HEK293 (cell line): ENCODE measurements at regions not wholly inside any gene's neighbourhood (a gene's known extent, or its start where the extent isn't known, plus 50 kb on each side); places are given as distances from the start of the nearest gene placed in this dataset.

Source experiments
- CTCF ChIA-PET: fragments of 350-600 bp; formaldehyde crosslinking; extraction: SDS; loops from one replicate; lab custom pipeline; 2021; ENCODE audit warnings: antibody characterized with exemption; lab: Yijun Ruan, JAX
- POLR2A ChIA-PET: fragments of 300-600 bp; formaldehyde crosslinking; extraction: SDS; loops from one replicate; lab custom pipeline; 2020; ENCODE audit warnings: antibody characterized with exemption, inconsistent platforms; lab: Yijun Ruan, JAX
- H3K27ac ChIP-seq: fragments of 200-500 bp; sonication (Bioruptor generic); 2 replicates; pipeline ENCODE4 v1.5.1; 2014; ENCODE audit warnings: low read depth, low read length, control low read depth, inconsistent platforms; ENCODE audit errors: extremely low read depth
- H3K36me3 ChIP-seq, 2 experiments: fragments of 200-500 bp in 1 of 2; sonication (Bioruptor generic) in 1 of 2; 1 replicate in 1 of 2; 2 replicates in 1 of 2; pipeline ENCODE4 v1.5.1; 2014 to 2017; ENCODE audit warnings: inconsistent platforms in 2 of 2, low read length in 2 of 2; ENCODE audit not compliant: control insufficient read depth in 2 of 2, insufficient read depth in 1 of 2
- H3K4me1 ChIP-seq: fragments of 200-500 bp; sonication (Bioruptor generic); 2 replicates; pipeline ENCODE4 v1.5.1; 2014; ENCODE audit warnings: mild to moderate bottlenecking, low read length, inconsistent platforms; ENCODE audit not compliant: control insufficient read depth, insufficient read depth
- H3K4me3 ChIP-seq: 2 replicates; pipeline ENCODE4 v1.5.1; 2011; ENCODE audit warnings: low read depth, mild to moderate bottlenecking, control low read depth, low read length, moderate library complexity
- H3K9me3 ChIP-seq: fragments of 200-500 bp; sonication (Bioruptor generic); 2 replicates; pipeline ENCODE4 v1.5.1; 2014; ENCODE audit warnings: low read depth, low read length, inconsistent platforms; ENCODE audit not compliant: control insufficient read depth, insufficient read depth
- FEZF1 ChIP-seq: fragments of 450-650 bp; formaldehyde crosslinking; IDR thresholded peaks from 2 replicates; pipeline ENCODE4 v1.5.1; 2016; ENCODE audit warnings: missing biosample characterization, missing genetic modification characterization
- GLIS1 ChIP-seq: fragments of 450-650 bp; formaldehyde crosslinking; IDR thresholded peaks from 2 replicates; pipeline ENCODE4 v1.5.1; 2016; ENCODE audit warnings: missing biosample characterization, missing genetic modification characterization
- SALL2 ChIP-seq: fragments of 450-650 bp; formaldehyde crosslinking; IDR thresholded peaks from 2 replicates; pipeline ENCODE4 v1.5.0; 2017; ENCODE audit warnings: missing biosample characterization, mild to moderate bottlenecking, missing genetic modification characterization, borderline replicate concordance
- WT1 ChIP-seq: fragments of 450-650 bp; formaldehyde crosslinking; IDR thresholded peaks from 2 replicates; pipeline ENCODE4 v1.5.1; 2016; ENCODE audit warnings: missing biosample characterization, missing genetic modification characterization
- ZFP69B ChIP-seq: fragments of 450-650 bp; formaldehyde crosslinking; IDR thresholded peaks from 2 replicates; pipeline ENCODE4 v1.5.1; 2016; ENCODE audit warnings: missing biosample characterization, missing genetic modification characterization
- ZNF23 ChIP-seq: fragments of 450-650 bp; formaldehyde crosslinking; IDR thresholded peaks from 2 replicates; pipeline ENCODE4 v1.5.1; 2016; ENCODE audit warnings: missing biosample characterization, missing genetic modification characterization, borderline replicate concordance
- ZNF239 ChIP-seq: fragments of 450-650 bp; formaldehyde crosslinking; IDR thresholded peaks from 2 replicates; pipeline ENCODE4 v1.5.1; 2016; ENCODE audit warnings: missing biosample characterization, missing genetic modification characterization
- ZNF549 ChIP-seq: fragments of 450-650 bp; IDR thresholded peaks from 2 replicates; pipeline ENCODE4 v1.5.1; 2018; ENCODE audit warnings: missing biosample characterization, missing genetic modification characterization, mild to moderate bottlenecking, inconsistent platforms, moderate library complexity
- ZNF600 ChIP-seq: fragments of 450-650 bp; formaldehyde crosslinking; IDR thresholded peaks from 2 replicates; pipeline ENCODE4 v1.5.1; 2016; ENCODE audit warnings: missing biosample characterization, missing genetic modification characterization
- ZNF660 ChIP-seq: fragments of 450-650 bp; IDR thresholded peaks from 2 replicates; pipeline ENCODE4 v1.5.1; 2018; ENCODE audit warnings: missing biosample characterization, mild to moderate bottlenecking, missing genetic modification characterization
- ZNF747 ChIP-seq: fragments of 450-650 bp; formaldehyde crosslinking; IDR thresholded peaks from 2 replicates; pipeline ENCODE4 v1.5.1; 2016; ENCODE audit warnings: missing biosample characterization, missing genetic modification characterization
- ZSCAN23 ChIP-seq: fragments of 450-650 bp; formaldehyde crosslinking; IDR thresholded peaks from 2 replicates; pipeline ENCODE4 v1.5.1; 2016; ENCODE audit warnings: missing biosample characterization, missing genetic modification characterization
- ZSCAN30 ChIP-seq: fragments of 450-650 bp; IDR thresholded peaks from 2 replicates; pipeline ENCODE4 v1.5.1; 2018; ENCODE audit warnings: missing biosample characterization, mild to moderate bottlenecking, missing genetic modification characterization, moderate library complexity
- TF ChIP-seq, protein P1 (sequence below): fragments of 450-650 bp; formaldehyde crosslinking; IDR thresholded peaks from 2 replicates; pipeline ENCODE4 v1.5.1; 2016; ENCODE audit warnings: missing biosample characterization, missing genetic modification characterization, borderline replicate concordance
- TF ChIP-seq, protein P2 (sequence below): fragments of 450-650 bp; formaldehyde crosslinking; IDR thresholded peaks from 2 replicates; pipeline ENCODE4 v1.5.1; 2016; ENCODE audit warnings: missing biosample characterization, missing genetic modification characterization
- TF ChIP-seq, protein P3 (sequence below): fragments of 450-650 bp; formaldehyde crosslinking; IDR thresholded peaks from 2 replicates; pipeline ENCODE4 v1.5.1; 2016; ENCODE audit warnings: missing biosample characterization, missing genetic modification characterization
- TF ChIP-seq, protein P4 (sequence below): fragments of 450-650 bp; formaldehyde crosslinking; IDR thresholded peaks from 2 replicates; pipeline ENCODE4 v1.5.1; 2016; ENCODE audit warnings: missing biosample characterization, missing genetic modification characterization

DNA sequence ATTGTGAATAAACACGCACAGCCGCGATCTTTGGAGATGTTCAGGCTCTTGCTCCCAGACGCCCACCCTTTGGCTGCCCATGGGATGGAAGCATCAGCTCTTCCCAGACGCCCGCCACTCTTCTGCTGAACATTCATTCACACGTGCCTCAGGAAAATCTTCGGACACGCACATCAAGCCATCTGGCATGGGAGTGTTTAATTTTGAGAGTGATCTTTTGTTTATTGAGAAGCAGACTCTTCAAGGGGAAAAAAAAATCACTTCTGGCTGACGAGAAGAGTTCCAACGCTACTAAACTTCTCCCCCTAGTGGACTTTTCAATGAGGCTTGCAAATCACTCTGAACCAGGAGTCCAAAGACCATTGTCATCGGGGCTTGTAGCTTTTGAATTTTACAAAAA lies 62.0 kb upstream of the NUDT7 start (continued):
- TF ChIP-seq, protein P1, sequence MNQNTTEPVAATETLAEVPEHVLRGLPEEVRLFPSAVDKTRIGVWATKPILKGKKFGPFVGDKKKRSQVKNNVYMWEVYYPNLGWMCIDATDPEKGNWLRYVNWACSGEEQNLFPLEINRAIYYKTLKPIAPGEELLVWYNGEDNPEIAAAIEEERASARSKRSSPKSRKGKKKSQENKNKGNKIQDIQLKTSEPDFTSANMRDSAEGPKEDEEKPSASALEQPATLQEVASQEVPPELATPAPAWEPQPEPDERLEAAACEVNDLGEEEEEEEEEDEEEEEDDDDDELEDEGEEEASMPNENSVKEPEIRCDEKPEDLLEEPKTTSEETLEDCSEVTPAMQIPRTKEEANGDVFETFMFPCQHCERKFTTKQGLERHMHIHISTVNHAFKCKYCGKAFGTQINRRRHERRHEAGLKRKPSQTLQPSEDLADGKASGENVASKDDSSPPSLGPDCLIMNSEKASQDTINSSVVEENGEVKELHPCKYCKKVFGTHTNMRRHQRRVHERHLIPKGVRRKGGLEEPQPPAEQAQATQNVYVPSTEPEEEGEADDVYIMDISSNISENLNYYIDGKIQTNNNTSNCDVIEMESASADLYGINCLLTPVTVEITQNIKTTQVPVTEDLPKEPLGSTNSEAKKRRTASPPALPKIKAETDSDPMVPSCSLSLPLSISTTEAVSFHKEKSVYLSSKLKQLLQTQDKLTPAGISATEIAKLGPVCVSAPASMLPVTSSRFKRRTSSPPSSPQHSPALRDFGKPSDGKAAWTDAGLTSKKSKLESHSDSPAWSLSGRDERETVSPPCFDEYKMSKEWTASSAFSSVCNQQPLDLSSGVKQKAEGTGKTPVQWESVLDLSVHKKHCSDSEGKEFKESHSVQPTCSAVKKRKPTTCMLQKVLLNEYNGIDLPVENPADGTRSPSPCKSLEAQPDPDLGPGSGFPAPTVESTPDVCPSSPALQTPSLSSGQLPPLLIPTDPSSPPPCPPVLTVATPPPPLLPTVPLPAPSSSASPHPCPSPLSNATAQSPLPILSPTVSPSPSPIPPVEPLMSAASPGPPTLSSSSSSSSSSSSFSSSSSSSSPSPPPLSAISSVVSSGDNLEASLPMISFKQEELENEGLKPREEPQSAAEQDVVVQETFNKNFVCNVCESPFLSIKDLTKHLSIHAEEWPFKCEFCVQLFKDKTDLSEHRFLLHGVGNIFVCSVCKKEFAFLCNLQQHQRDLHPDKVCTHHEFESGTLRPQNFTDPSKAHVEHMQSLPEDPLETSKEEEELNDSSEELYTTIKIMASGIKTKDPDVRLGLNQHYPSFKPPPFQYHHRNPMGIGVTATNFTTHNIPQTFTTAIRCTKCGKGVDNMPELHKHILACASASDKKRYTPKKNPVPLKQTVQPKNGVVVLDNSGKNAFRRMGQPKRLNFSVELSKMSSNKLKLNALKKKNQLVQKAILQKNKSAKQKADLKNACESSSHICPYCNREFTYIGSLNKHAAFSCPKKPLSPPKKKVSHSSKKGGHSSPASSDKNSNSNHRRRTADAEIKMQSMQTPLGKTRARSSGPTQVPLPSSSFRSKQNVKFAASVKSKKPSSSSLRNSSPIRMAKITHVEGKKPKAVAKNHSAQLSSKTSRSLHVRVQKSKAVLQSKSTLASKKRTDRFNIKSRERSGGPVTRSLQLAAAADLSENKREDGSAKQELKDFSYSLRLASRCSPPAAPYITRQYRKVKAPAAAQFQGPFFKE (tag by site-specific recombination), result no peak
- TF ChIP-seq SALL2 (no peak), ZNF660 (tag by site-specific recombination) (0 out of 2 replicates have a peak, but pooled peaks have one; percentile 38), ZNF549 (tag by site-specific recombination) (no peak), ZNF239 (no peak), ZFP69B (tag by site-specific recombination) (no peak), ZNF600 (tag by site-specific recombination) (no peak), GLIS1 (no peak), ZNF23 (tag by site-specific recombination) (no peak), ZSCAN30 (tag by site-specific recombination) (no peak), ZNF747 (tag by site-specific recombination) (no peak), ZSCAN23 (tag by site-specific recombination) (no peak)
- TF ChIP-seq, protein P2, sequence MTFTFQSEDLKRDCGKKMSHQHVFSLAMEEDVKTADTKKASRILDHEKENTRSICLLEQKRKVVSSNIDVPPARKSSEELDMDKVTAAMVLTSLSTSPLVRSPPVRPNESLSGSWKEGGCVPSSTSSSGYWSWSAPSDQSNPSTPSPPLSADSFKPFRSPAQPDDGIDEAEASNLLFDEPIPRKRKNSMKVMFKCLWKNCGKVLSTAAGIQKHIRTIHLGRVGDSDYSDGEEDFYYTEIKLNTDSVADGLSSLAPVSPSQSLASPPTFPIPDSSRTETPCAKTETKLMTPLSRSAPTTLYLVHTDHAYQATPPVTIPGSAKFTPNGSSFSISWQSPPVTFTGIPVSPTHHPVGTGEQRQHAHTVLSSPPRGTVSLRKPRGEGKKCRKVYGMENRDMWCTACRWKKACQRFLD, result no peak
- TF ChIP-seq, protein P3, sequence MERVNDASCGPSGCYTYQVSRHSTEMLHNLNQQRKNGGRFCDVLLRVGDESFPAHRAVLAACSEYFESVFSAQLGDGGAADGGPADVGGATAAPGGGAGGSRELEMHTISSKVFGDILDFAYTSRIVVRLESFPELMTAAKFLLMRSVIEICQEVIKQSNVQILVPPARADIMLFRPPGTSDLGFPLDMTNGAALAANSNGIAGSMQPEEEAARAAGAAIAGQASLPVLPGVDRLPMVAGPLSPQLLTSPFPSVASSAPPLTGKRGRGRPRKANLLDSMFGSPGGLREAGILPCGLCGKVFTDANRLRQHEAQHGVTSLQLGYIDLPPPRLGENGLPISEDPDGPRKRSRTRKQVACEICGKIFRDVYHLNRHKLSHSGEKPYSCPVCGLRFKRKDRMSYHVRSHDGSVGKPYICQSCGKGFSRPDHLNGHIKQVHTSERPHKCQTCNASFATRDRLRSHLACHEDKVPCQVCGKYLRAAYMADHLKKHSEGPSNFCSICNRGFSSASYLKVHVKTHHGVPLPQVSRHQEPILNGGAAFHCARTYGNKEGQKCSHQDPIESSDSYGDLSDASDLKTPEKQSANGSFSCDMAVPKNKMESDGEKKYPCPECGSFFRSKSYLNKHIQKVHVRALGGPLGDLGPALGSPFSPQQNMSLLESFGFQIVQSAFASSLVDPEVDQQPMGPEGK (tag by site-specific recombination), result no peak
- TF ChIP-seq, protein P4, sequence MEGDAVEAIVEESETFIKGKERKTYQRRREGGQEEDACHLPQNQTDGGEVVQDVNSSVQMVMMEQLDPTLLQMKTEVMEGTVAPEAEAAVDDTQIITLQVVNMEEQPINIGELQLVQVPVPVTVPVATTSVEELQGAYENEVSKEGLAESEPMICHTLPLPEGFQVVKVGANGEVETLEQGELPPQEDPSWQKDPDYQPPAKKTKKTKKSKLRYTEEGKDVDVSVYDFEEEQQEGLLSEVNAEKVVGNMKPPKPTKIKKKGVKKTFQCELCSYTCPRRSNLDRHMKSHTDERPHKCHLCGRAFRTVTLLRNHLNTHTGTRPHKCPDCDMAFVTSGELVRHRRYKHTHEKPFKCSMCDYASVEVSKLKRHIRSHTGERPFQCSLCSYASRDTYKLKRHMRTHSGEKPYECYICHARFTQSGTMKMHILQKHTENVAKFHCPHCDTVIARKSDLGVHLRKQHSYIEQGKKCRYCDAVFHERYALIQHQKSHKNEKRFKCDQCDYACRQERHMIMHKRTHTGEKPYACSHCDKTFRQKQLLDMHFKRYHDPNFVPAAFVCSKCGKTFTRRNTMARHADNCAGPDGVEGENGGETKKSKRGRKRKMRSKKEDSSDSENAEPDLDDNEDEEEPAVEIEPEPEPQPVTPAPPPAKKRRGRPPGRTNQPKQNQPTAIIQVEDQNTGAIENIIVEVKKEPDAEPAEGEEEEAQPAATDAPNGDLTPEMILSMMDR (tag by site-specific recombination), result peak; percentile 45; the same call in 1 of the 2 replicates

DNA sequence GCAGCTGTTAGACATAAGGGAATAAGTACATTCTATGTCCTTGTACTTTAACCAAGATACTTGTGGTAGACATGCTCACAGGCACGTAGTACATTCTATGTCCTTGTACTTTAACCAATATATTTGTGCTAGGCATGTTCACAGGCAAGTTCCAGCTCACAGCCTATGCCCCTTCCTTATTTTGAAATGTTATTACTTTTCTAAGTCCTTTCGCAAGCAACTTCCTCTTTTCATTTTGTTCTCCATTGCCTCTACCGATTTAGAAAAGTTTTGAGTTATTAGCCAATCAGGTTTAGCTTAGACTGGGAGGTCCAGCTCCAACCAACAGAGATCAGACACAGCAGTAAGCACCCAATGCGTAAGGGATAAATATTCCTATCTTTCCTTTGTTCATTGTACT lies 60.1 kb upstream of the NUDT7 start:
- TF ChIP-seq WT1 (tag by site-specific recombination) (no peak), FEZF1 (no peak)
- Histone ChIP-seq H3K36me3 (no peaks in the 10 kb centered on the region), H3K4me3 (no peak overlapping the region), H3K4me1 (0 out of 2 replicates have a peak, but pooled peaks cover 2% of the 10 kb centered on the region), H3K9me3 (no peaks in the 10 kb centered on the region), H3K27ac (no peak overlapping the region)
- POLR2A ChIA-PET, result no interaction called here
- CTCF ChIA-PET, result interaction anchor here (0.8 to 1.6 kb wide), 6 partner anchors 9 to 427 kb away, joined by 3 to 7 read pairs (median 5); no protein-coding TSS in a partner anchor
